HG02852 (cell line): ENCODE measurements at regions not wholly inside any gene's neighbourhood (a gene's known extent, or its start where the extent isn't known, plus 50 kb on each side); places are given as distances from the start of the nearest gene placed in this dataset.
"Not testable (repeated sequence)": the region's sequence is repeated elsewhere in the genome, so short reads cannot be mapped to it uniquely, and the experiment has no call there.

Experiments
- ATAC-seq: cut with Tn5 transposase; IDR thresholded peaks from one replicate; pipeline ENCODE4 v1.9.1; 2021; ENCODE audit warnings: mild to moderate bottlenecking, moderate library complexity; ENCODE audit not compliant: unreplicated experiment

GRCh38 chr1:103353391-103353790 is 172.1 kb upstream of the RNPC3 start:
- no peak for ATAC-seq

- ATAC-seq = no peak
These were observed 177.4 kb upstream of the RNPC3 start for GRCh38 chr1:103348136-103348535.

DNA sequence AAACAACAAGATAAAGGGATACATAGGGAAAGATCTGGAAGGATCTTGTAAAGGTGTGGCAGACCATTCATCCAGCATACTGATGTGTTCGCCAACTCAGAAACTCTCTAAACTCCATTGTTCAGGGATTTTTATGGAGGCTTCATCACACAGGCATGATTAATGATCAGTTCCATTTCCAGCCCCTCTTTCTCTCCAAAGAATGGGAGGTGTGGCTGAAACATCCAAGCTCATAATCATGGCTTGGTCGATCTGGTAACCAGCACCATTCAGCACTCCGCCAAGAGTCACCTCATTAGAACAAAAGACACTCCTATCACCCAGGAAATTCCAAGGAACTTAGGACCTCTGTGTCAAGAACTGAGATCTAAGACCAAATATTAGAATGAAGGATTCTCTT is 180.6 kb upstream of the RNPC3 start:
- ATAC-seq = no peak

GRCh38 chr1:103341377-103341880 is 184.1 kb upstream of the RNPC3 start:
- peak; percentile 55 for ATAC-seq

DNA sequence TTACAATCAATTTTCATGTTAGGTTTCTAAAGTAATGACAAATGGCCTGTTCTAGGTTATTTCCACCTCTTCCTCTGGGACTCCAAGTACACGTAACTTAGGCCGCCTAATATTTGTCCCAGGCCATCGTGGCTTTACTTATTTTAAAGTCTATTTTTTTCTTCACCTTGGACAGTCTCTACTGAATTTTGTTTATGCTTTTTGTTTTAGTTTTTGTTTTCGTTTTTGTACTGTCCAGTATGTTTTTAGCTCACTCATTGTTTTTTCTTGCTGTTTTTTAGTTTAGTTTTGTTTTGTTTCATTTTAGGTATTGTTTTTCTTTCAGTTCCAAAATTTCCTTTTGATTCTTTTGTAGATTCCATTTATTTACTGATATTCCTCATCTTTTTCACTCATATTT is 187.7 kb upstream of the RNPC3 start:
- ATAC-seq = no peak

DNA sequence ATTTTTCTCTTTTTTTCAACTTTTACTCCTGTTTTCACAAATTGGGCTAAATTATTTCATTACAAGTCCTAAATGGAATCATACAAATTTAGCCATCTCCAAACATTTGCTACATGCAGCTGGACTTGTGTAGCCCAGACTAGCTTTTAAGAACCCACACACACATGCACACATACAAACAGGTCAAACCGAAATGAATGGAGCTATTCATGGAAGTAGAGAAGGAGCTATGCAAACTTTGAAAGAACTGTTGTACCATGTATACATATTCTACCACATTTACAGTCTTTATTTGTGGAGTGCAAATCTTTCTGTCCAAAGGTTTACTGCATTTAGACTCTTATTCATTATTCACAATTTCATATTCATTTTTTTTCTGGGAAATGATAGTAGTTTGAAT is 189.1 kb upstream of the RNPC3 start:
- no peak for ATAC-seq

DNA sequence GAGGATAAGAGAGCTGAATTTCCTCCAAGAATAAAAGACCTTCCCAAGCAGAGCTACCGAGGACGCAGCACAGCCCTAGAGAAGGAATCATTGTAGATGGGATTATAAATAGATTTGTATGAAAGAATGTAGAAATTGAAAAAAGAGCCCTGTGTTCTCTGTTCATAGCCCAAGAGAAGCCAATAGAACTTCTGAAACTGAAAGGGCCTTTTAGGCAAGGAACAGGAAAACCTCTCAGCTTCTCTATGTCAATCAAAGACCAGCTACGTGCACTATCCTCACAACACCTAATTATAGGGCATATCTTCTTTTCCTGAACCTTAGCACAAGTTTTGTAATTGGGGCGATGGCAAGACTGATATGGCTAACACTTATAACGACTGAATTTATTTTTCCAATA is 192.4 kb upstream of the RNPC3 start:
- ATAC-seq = peak; percentile 83

DNA sequence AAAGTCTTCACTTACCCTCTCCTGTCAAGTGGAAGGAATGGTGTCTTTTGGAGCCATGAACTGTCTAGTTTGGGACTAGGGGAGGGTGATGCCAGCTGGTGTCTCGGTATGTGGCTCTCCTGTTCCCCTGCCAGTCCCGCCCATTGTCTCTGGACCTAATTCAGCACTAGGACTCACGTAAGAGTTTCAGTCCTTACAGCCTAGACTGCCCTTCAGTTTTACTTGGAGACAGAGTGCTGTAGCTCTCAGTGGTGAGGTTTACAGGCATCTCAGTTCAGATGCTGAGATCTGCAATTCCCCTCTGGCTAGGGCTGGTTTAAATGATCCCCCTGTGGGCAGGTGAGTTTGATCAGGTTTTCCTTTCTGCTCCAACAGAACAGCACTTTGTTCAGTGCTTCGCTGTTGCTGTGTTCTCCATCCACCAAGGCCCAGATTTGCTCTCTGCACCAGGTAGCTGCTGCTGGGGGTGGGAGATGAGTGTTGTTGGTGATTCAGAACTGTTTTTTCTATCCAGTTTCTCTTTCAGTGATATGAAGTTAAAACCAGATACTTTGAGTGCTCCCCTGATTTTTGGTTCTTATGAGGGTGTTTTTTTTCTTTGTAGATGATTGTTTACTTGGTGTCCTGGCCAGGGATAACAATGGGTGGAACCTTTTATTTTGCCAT is 198.3 kb upstream of the RNPC3 start:
- ATAC-seq = peak; percentile 76

- ATAC-seq = no peak
These were observed 198.9 kb upstream of the RNPC3 start for GRCh38 chr1:103326595-103326994.

DNA sequence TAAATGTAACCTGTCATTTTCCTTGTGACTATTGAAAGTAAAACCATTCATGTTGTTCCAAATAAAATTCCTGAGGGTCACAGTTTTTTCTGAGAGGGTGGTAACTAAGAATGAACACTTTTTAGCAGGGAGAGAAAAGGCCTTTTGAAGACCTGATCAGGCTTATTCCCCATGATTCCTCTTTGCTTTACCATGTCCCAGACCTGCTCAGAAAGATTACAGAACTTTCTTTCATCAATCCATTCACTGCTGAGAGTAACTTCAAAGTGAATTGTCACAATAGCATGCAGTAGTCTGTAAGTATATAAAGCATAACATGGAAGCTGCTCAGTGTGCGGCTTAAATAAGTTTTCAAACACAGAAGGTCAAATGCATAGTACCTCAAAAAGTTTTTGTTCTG is 201.5 kb upstream of the COL11A1 start:
- no peak for ATAC-seq

DNA sequence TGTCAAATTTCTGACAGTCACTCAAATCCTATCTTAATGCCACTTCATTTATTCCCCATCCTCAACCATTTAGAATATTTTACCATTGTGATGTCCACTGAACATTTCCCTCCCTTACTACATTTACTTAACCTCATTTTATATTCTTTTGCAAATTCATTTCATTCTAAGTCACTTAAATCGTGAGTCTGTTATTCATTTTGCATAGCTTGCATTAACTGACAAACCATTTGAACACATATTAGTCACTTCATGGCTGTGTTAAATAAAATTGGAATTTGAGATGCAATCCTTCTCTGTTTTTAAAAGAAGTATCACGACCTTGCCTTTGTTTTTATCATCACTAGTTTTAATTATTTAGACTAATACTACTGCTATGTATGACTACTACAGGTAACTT is 199.4 kb upstream of the COL11A1 start:
- ATAC-seq = no peak

GRCh38 chr1:103283841-103284669 is 175.7 kb upstream of the COL11A1 start:
- no peak for ATAC-seq

DNA sequence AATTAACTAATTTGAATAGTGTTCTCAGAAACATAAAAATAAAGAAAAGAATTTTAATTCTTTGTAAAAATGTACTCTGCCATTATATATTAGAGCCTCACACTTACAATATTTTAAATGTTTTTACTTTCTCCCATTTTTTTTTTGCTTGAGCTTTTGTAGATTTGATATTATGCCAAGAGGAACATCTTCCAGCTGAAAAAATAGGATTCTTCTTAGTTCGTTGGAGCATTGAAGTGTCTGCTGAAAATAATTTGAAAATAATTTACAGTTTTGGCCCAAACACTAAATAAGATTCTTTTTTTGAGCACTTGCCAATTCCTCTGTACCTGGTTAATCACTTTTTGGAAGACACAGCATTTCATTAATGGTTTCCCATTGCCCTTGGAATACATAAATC is 175.0 kb upstream of the COL11A1 start:
- no peak for ATAC-seq

DNA sequence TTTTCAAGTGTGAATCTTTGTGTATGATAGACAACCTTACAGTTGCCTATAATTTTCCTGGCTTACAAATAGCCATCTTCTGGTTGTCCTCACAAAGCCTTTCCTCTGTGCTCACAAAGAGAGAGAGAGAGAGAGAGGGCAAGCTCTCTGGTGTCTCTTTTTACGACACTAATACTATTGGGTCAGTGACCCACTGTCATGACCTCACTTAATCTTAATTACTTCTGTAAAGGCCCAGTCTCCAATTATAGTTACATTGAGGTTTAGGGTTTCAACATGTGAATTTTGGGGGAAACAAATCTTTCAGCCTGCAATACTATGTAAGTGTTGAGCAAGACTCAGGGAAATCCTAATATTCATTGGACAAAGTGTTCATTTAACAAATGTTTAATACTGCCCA is 167.4 kb upstream of the COL11A1 start:
- no peak for ATAC-seq

- ATAC-seq = no peak
These were observed 166.6 kb upstream of the COL11A1 start for GRCh38 chr1:103274886-103275285.

DNA sequence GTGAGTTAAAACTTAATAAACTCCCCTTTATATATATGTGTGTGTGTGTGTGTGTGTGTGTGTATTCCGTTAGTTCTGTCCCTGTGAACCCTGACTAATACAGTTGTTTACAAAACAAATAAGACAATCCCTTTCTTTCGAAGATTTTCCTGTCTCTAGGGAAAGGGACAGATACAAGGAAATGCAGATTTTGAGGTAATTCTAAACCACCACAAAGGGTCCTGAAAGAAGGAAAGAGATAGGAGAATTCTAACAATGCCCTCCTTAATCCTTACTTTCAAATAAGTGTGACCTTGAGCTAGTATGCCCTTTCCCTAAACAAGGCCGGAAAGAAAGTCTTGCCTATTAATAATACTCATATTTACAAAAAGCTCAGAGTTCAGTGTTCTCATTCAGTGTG is 164.8 kb upstream of the COL11A1 start:
- ATAC-seq = no peak

DNA sequence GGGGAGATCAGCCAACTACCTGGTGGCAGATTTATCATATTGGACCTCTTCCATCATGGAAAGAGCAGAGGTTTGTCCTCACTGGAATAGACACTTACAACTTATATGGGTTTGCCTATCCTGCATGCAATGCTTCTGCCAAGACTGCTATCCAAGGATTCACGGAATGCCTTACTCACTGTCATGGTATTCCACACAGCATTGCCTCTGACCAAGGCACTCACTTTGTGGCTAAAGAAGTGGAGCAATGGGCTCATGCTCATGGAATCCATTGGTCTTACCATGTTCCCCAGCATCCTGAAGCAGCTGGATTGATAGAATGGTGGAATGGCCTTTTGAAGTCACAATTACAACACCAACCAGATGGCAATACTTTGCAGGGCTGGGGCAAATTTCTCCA is 163.1 kb upstream of the COL11A1 start:
- not testable (repeated sequence) for ATAC-seq

- ATAC-seq = no peak
These were observed 159.6 kb upstream of the COL11A1 start for GRCh38 chr1:103267893-103268292.

- no peak for ATAC-seq
These were observed 158.9 kb upstream of the COL11A1 start for GRCh38 chr1:103267266-103267665.

- ATAC-seq = no peak
These were observed 157.7 kb upstream of the COL11A1 start for GRCh38 chr1:103266036-103266435.

DNA sequence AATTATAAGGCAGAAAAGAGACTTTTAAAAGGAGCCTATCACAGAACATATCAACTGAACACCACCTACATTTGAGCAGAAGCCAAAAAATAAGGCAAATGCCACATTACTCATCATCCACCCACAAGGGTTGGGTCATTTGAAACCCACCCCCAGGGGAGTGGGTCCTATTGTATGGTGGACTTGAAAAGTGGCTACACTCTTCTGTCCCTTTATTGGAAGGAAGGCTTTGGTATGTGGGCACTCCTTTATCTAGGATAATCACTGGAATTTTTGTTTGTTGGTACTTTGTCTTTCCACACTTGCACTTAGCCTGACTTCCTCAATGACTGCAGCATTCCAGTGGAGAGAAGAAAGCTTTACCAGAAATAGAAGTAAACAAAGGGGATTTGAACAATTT is 157.2 kb upstream of the COL11A1 start:
- no peak for ATAC-seq

- no peak for ATAC-seq
These were observed 151.7 kb upstream of the COL11A1 start for GRCh38 chr1:103259982-103260381.
